ENCODE measurements at regions not wholly inside any gene's neighbourhood (a gene's known extent, or its start where the extent isn't known, plus 50 kb on each side); places are given as distances from the start of the nearest gene placed in this dataset.

GRCh38 chr2:198327526-198327925 lies 523.1 kb downstream of the PLCL1 start:
- TF ChIP-seq POLR2A (IDR thresholded peaks at IDR 0.05; ENCODE audit: low read length) (no peak), GATA1 (IDR thresholded peaks at IDR 0.05; ENCODE audit: low read depth, low read length) (no peak)
